T-cell (primary cell): ENCODE measurements at regions not wholly inside any gene's neighbourhood (a gene's known extent, or its start where the extent isn't known, plus 50 kb on each side); places are given as distances from the start of the nearest gene placed in this dataset.

Experiments
- ATAC-seq, 4 experiments: fragments of 200-7000 bp in 3 of 4; fragments of 150-1000 bp in 1 of 4; cut with Tn5 transposase; replicated peaks in 1 of 4; 1 replicate in 3 of 4; 2 replicates in 1 of 4; pipeline ENCODE4 v1.10.0; 2021; ENCODE audit warnings: moderate library complexity in 3 of 4, mild to moderate bottlenecking in 2 of 4, moderate number of reproducible peaks in 1 of 4
- CTCF ChIA-PET, 2 donors: fragments of 300-600 bp; sonication (Branson Sonifier 250); formaldehyde crosslinking; loops; one replicate each; lab custom pipeline; 2022; ENCODE audit warnings: antibody characterized with exemption in 2 of 2; lab: Charles Lee
- POLR2A ChIA-PET, 2 donors: fragments of 300-600 bp; sonication (Branson Sonifier 250); formaldehyde crosslinking; loops; one replicate each; lab custom pipeline; 2022; ENCODE audit warnings: antibody characterized with exemption in 2 of 2; lab: Charles Lee
- DNase-seq, 35 experiments: peaks; one replicate each; pipeline versions ENCODE4 v3.0.0 to v3.0.0-alpha.2; 2013 to 2023
- H3K27ac ChIP-seq: one replicate; pipeline ENCODE4 v1.5.1; 2013; ENCODE audit warnings: low read length
- H3K27me3 ChIP-seq, 2 experiments: replicated peaks in 1 of 2; 1 replicate in 1 of 2; 2 replicates in 1 of 2; pipeline versions ENCODE4 v1.6.1 to v1.7.0; 2013; ENCODE audit warnings: low read length in 1 of 2, mixed read lengths in 1 of 2; ENCODE audit not compliant: control insufficient read depth in 2 of 2, insufficient read depth in 2 of 2; ENCODE audit errors: extremely low read depth in 1 of 2
- H3K36me3 ChIP-seq, 2 donors: 1 replicate in 1 of 2; 2 replicates in 1 of 2; pipeline versions ENCODE4 v1.6.1 to v1.7.0; 2013; ENCODE audit warnings: low read length in 1 of 2; ENCODE audit not compliant: control insufficient read depth in 2 of 2, insufficient read depth in 1 of 2; ENCODE audit errors: extremely low read depth in 1 of 2
- H3K4me1 ChIP-seq, 2 experiments: 1 replicate in 1 of 2; 2 replicates in 1 of 2; pipeline versions ENCODE4 v1.6.1 to v1.7.0; 2013; ENCODE audit warnings: low read length in 2 of 2, mixed read lengths in 1 of 2; ENCODE audit not compliant: insufficient read depth in 2 of 2, control insufficient read depth in 1 of 2; ENCODE audit errors: extremely low read depth in 1 of 2
- H3K4me3 ChIP-seq, 2 donors: 1 replicate in 1 of 2; 2 replicates in 1 of 2; pipeline versions ENCODE4 v1.5.1 to v1.7.0; 2013; ENCODE audit warnings: mild to moderate bottlenecking in 2 of 2, low read length in 1 of 2, moderate library complexity in 1 of 2; ENCODE audit not compliant: control insufficient read depth in 1 of 2; ENCODE audit errors: extremely low read depth in 1 of 2
- H3K9me3 ChIP-seq: 2 replicates; pipeline ENCODE4 v1.7.0; 2013
- H3K27ac Mint-ChIP-seq, 2 donors: one replicate each; pipeline ENCODE4 v1.8.0; 2020 to 2021; ENCODE audit warnings: mild to moderate bottlenecking in 2 of 2, mixed read lengths in 2 of 2
- H3K27me3 Mint-ChIP-seq, 2 donors: one replicate each; pipeline ENCODE4 v1.8.0; 2021 to 2022; ENCODE audit warnings: mixed read lengths in 2 of 2
- H3K36me3 Mint-ChIP-seq: one replicate; pipeline ENCODE4 v1.8.0; 2021; ENCODE audit warnings: mixed read lengths
- H3K4me1 Mint-ChIP-seq, 3 donors: one replicate each; pipeline ENCODE4 v1.8.0; 2020 to 2022; ENCODE audit warnings: mixed read lengths in 3 of 3, mild to moderate bottlenecking in 1 of 3
- H3K4me3 Mint-ChIP-seq, 3 donors: one replicate each; pipeline ENCODE4 v1.8.0; 2020 to 2022; ENCODE audit warnings: mild to moderate bottlenecking in 3 of 3, mixed read lengths in 3 of 3, moderate library complexity in 3 of 3
- H3K9me3 Mint-ChIP-seq, 3 donors: one replicate each; pipeline ENCODE4 v1.8.0; 2020 to 2022; ENCODE audit warnings: mixed read lengths in 3 of 3
- WGBS: methylation state at CpG from one replicate; pipeline ENCODE4 v1.1.5; 2013; ENCODE audit warnings: missing lambda C conversion rate; ENCODE audit not compliant: insufficient coverage; 5-methylcytosine and 5-hydroxymethylcytosine counted together

GRCh38 chr5:4947106-4947505 lies 193.0 kb upstream of the ADAMTS16 start:
- Mint-ChIP-seq H3K27ac (no peak overlapping the region), H3K9me3 (peaks cover 0 to 3% (median under 1%) of the 10 kb centered on the region in 3 donors), H3K36me3 (no peaks in the 10 kb centered on the region), H3K4me1 (no peaks in the 10 kb centered on the region), H3K27me3 (no peaks in the 10 kb centered on the region), H3K4me3 (no peak overlapping the region)
- Histone ChIP-seq H3K4me3 (no peak overlapping the region), H3K27ac (no peak overlapping the region), H3K36me3 (no peaks in the 10 kb centered on the region), H3K27me3 (no peaks in the 10 kb centered on the region), H3K9me3 (no peaks in the 10 kb centered on the region), H3K4me1 (no peaks in the 10 kb centered on the region)
- CTCF ChIA-PET = no interaction called here
- no CpG with 5 or more reads among the region's 1 CpG for whole genome bisulfite sequencing
- DNase-seq (no peak), ATAC-seq (no peak)
- POLR2A ChIA-PET = no interaction called here

- no peaks in the 10 kb centered on the region for H3K27me3 Mint-ChIP-seq
- no peaks in the 10 kb centered on the region for H3K36me3 ChIP-seq
- H3K36me3 Mint-ChIP-seq = no peaks in the 10 kb centered on the region
- no peak overlapping the region for H3K4me3 ChIP-seq
- no peaks in the 10 kb centered on the region for H3K4me1 ChIP-seq
- H3K9me3 Mint-ChIP-seq = peaks cover 0 to 3% (median 2%) of the 10 kb centered on the region in 3 donors
- H3K27me3 ChIP-seq = no peaks in the 10 kb centered on the region
- ATAC-seq (no peak), DNase-seq (no peak)
- 87% methylated on average over 3 of the region's 9 CpGs for WGBS
- H3K27ac ChIP-seq = no peak overlapping the region
- CTCF ChIA-PET = no interaction called here
- no peaks in the 10 kb centered on the region for H3K9me3 ChIP-seq
- POLR2A ChIA-PET = no interaction called here
- no peaks in the 10 kb centered on the region for H3K4me1 Mint-ChIP-seq
- no peak overlapping the region for H3K4me3 Mint-ChIP-seq
- no peak overlapping the region for H3K27ac Mint-ChIP-seq
Measured at GRCh38 chr5:4947893-4948536, 192.1 kb upstream of the ADAMTS16 start.

DNA sequence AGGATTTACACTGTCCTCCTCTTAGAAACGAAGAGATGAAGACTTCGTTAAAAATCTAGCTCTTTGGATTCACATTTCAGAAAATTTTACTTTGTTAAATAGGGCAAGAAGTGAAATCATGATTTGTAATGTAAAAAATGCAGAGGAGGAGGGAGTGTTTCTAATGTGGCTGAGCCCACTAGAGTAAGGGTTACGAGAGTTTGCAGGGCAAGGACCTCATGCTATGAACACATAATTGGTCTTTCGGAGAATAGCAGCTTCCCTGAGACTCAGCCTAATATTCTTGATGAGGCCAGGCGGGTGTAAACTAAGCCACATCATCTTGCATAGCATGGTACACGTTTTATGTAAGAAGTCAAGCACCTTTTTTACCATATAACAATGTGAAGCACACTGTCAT lies 191.0 kb upstream of the ADAMTS16 start:
- no peaks in the 10 kb centered on the region for H3K36me3 Mint-ChIP-seq

DNA sequence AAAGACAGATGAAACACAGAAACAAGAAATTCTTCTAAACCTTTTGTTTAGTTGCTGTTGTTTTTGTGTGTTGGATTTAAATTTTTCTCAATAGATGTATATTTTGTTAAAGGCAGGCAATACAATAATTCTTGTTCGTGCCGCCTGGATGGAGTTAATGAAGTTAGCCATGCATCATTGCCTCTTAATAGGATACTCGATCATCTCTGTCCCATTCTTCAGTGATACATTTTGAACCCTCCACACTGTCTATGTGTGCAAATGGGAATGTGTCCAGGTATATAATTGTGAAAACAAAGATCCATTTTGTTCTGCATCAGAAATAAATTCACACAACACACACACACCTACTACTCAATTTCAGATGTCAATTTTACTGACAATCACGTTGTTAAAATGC lies 186.6 kb upstream of the ADAMTS16 start:
- DNase-seq (no peak), ATAC-seq (no peak)
- no peaks in the 10 kb centered on the region for H3K27me3 Mint-ChIP-seq
- H3K27ac Mint-ChIP-seq = no peak overlapping the region
- Histone ChIP-seq H3K36me3 (no peaks in the 10 kb centered on the region), H3K4me1 (no peaks in the 10 kb centered on the region), H3K27ac (no peak overlapping the region), H3K9me3 (no peaks in the 10 kb centered on the region), H3K4me3 (no peak overlapping the region), H3K27me3 (no peaks in the 10 kb centered on the region)
- POLR2A ChIA-PET = no interaction called here
- CTCF ChIA-PET = no interaction called here
- no peaks in the 10 kb centered on the region for H3K4me1 Mint-ChIP-seq
- no peaks in the 10 kb centered on the region for H3K36me3 Mint-ChIP-seq
- no peak overlapping the region for H3K4me3 Mint-ChIP-seq
- 20% methylated on average over 1 of the region's 4 CpGs for WGBS
- peaks cover 0 to 8% (median 2%) of the 10 kb centered on the region in 3 donors for H3K9me3 Mint-ChIP-seq

More for the DNA sequence above, 191.0 kb upstream of the ADAMTS16 start:
- CTCF ChIA-PET = no interaction called here
- Mint-ChIP-seq H3K27ac (no peak overlapping the region), H3K9me3 (peaks cover 0 to 3% (median 2%) of the 10 kb centered on the region in 3 donors), H3K4me3 (no peak overlapping the region), H3K4me1 (no peaks in the 10 kb centered on the region), H3K27me3 (no peaks in the 10 kb centered on the region)
- WGBS = 48% methylated on average over 3 of the region's 6 CpGs
- POLR2A ChIA-PET = no interaction called here
- DNase-seq (no peak), ATAC-seq (no peak)
- Histone ChIP-seq H3K4me1 (no peaks in the 10 kb centered on the region), H3K27ac (no peak overlapping the region), H3K27me3 (no peaks in the 10 kb centered on the region), H3K36me3 (no peaks in the 10 kb centered on the region), H3K9me3 (no peaks in the 10 kb centered on the region), H3K4me3 (no peak overlapping the region)

DNA sequence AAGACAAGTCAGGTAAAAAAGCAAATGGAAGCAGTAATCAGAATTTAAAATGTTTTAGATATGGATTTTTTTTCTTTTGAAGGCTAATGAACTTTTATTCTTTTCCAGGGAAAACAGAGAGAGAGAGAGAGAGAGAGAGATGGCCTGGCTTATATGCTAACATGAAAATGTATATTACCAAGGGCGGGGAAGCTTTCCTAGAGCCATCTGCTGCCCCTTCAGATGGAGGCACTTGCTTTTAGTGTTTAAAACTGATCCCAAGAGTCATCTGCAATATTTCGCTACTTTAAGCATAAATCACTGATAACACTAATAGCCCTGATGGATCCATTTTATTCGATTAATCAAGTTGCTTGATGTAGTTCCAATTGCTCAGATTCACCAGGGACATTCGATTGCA lies 186.1 kb upstream of the ADAMTS16 start:
- DNase-seq (no peak), ATAC-seq (no peak)
- WGBS = 92% methylated on average over 2 of the region's 4 CpGs
- no peaks in the 10 kb centered on the region for H3K27me3 ChIP-seq
- Mint-ChIP-seq H3K9me3 (peaks cover 0 to 8% (median 2%) of the 10 kb centered on the region in 3 donors), H3K27ac (no peak overlapping the region), H3K4me3 (no peak overlapping the region), H3K36me3 (no peaks in the 10 kb centered on the region), H3K4me1 (no peaks in the 10 kb centered on the region), H3K27me3 (no peaks in the 10 kb centered on the region)
- H3K9me3 ChIP-seq = no peaks in the 10 kb centered on the region
- no peaks in the 10 kb centered on the region for H3K36me3 ChIP-seq
- H3K4me1 ChIP-seq = no peaks in the 10 kb centered on the region
- H3K27ac ChIP-seq = no peak overlapping the region
- ChIA-PET CTCF (no interaction called here), POLR2A (no interaction called here)
- H3K4me3 ChIP-seq = no peak overlapping the region

- POLR2A ChIA-PET = no interaction called here
- H3K27me3 Mint-ChIP-seq = no peaks in the 10 kb centered on the region
- no peaks in the 10 kb centered on the region for H3K4me1 Mint-ChIP-seq
- H3K27ac Mint-ChIP-seq = no peak overlapping the region
- Histone ChIP-seq H3K9me3 (no peaks in the 10 kb centered on the region), H3K4me1 (no peaks in the 10 kb centered on the region), H3K4me3 (no peak overlapping the region), H3K27me3 (no peaks in the 10 kb centered on the region), H3K27ac (no peak overlapping the region), H3K36me3 (no peaks in the 10 kb centered on the region)
- CTCF ChIA-PET = no interaction called here
- DNase-seq (no peak), ATAC-seq (no peak)
- no peak overlapping the region for H3K4me3 Mint-ChIP-seq
- H3K36me3 Mint-ChIP-seq = no peaks in the 10 kb centered on the region
- peaks cover 0 to 16% (median 7%) of the 10 kb centered on the region in 3 donors for H3K9me3 Mint-ChIP-seq
- no CpG with 5 or more reads among the region's 1 CpG for WGBS
Measured at GRCh38 chr5:4963265-4963664, 176.9 kb upstream of the ADAMTS16 start.

- no peaks in the 10 kb centered on the region for H3K4me1 ChIP-seq
- ATAC-seq (no peak), DNase-seq (no peak)
- 96% methylated on average over 2 of the region's 4 CpGs for WGBS
- peaks cover 0 to 14% (median 0%) of the 10 kb centered on the region in 3 donors for H3K9me3 Mint-ChIP-seq
- no peaks in the 10 kb centered on the region for H3K36me3 Mint-ChIP-seq
- no peak overlapping the region for H3K27ac ChIP-seq
- no peak overlapping the region for H3K27ac Mint-ChIP-seq
- no peaks in the 10 kb centered on the region for H3K4me1 Mint-ChIP-seq
- no peak overlapping the region for H3K4me3 Mint-ChIP-seq
- H3K36me3 ChIP-seq = no peaks in the 10 kb centered on the region
- H3K27me3 ChIP-seq = no peaks in the 10 kb centered on the region
- H3K27me3 Mint-ChIP-seq = no peaks in the 10 kb centered on the region
- no peaks in the 10 kb centered on the region for H3K9me3 ChIP-seq
- CTCF ChIA-PET = no interaction called here
- POLR2A ChIA-PET = no interaction called here
- no peak overlapping the region for H3K4me3 ChIP-seq
Measured at GRCh38 chr5:4969351-4969750, 170.8 kb upstream of the ADAMTS16 start.
